Forelimb muscle (tissue), 1 donor: ENCODE measurements at regions not wholly inside any gene's neighbourhood (a gene's known extent, or its start where the extent isn't known, plus 50 kb on each side); places are given as distances from the start of the nearest gene placed in this dataset.

Source experiments
- DNase-seq: peaks from one replicate; pipeline ENCODE4 v3.0.0-alpha.2; 2013; ENCODE audit warnings: low read depth

DNA sequence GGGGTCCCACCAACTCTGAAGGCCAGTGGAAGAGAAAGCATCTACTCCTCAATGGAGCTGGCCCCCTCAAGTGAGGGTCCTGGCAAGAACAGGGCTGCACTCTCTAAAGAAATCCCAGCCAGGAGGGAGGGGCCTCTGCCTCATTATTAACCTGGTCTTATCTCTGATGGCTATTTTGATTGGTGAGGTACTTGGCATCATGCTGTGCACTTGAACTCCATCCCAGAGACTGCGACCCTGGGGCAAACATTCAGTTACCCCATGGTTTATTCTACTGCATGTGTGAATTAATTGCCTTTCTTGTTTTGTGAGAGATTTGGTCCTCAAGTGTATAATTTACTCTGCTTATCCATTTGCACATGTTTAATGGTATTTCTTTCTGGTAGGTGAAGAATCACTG is 55.0 kb upstream of the ETV3 start:
- no peak for DNase-seq

DNA sequence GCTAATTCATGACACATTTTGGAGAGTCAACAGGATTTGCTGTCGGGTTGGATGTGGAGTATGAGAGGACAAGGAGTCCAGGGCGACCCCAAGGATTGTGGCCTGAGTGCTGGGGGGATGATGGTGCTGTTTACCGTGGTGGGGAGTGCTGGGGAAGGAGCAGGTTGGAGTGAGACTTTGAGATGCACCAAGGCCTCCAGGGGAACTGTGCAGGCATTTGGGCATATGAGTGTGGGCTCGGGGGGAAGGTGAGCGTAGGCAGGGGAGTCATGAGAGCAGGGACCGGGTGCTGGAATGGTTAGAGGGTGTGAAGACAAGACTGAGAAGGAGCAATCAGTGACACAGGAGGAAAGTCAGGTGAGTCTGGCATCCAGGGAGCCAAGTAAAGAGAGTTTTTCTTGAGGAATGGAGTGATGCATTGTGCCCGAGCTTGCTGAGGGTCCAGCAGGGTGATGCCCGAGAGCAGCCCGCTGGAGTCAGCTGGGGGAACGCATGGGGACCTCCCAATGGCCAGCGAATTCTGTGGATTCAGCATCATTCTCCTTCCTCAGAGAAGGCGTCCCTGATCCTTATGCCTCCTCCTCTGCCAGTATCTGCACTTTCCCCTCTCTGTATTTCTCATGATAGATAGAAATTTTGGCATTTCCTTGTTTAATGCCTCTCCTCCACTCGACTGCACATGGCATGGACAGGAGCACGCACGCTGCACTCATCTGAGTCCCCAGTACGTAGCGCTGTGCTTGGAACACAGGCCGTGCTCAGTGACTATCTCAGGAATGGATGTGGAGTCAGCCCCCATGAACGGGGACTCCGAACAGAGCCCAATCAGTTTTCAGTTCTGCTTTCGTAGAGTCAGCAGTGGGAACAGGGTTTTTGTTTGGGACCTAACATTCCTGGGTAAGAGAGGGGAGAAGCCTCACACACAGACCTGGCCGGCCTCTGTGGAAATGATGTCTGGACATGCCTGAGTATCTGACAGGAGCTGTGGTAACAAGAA is 52.1 kb upstream of the ETV3 start:
- no peak for DNase-seq

DNA sequence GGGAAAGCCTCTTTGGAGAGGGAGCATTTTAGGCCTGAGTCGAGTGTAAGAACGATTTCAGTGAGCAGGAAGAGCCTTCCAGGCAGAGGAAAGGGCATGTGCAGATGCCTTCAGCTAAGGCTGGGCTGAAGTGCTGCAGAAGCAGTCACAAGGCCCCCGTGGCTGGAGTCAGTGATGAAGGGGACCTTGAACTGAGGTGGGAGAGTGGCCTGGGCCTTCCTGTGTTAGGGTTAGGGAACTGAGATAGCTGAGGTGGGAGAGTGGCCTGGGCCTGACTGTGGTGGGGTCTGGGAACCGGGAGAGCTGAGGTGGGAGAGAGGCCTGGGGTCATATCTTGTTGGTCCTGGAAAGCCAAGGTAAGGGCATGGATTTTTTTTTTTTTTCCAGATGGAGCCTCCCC is 50.9 kb upstream of the ETV3 start:
- DNase-seq = no peak
